Bronchial epithelial cell (primary cell): ENCODE measurements at regions not wholly inside any gene's neighbourhood (a gene's known extent, or its start where the extent isn't known, plus 50 kb on each side); places are given as distances from the start of the nearest gene placed in this dataset.

ENCODE experiments used
- DNase-seq: peaks from one replicate; pipeline ENCODE4 v3.0.0-alpha.2; 2010; ENCODE audit warnings: low read depth
- FAIRE-seq: peaks from 2 replicates; lab custom pipeline; 2011; peaks lifted over from hg19 to GRCh38; lab: Jason Lieb, UNC
- H3K27me3 ChIP-seq: 2 replicates; pipeline ENCODE4 v1.5.1; 2011; ENCODE audit warnings: low read length; ENCODE audit not compliant: control insufficient read depth, insufficient read depth
- H3K36me3 ChIP-seq: 2 replicates; pipeline ENCODE4 v1.5.1; 2011; ENCODE audit warnings: low read length; ENCODE audit not compliant: control insufficient read depth, insufficient read depth
- H3K4me3 ChIP-seq: 2 replicates; pipeline ENCODE4 v1.5.1; 2011; ENCODE audit warnings: mild to moderate bottlenecking, low read depth, low read length, control low read depth
- TF ChIP-seq, protein P1 (sequence below): IDR thresholded peaks from 2 replicates; pipeline ENCODE4 v1.5.1; 2011; ENCODE audit warnings: mild to moderate bottlenecking, moderate library complexity, low read length, control low read depth, inconsistent platforms; ENCODE audit not compliant: insufficient read depth, severe bottlenecking

DNA sequence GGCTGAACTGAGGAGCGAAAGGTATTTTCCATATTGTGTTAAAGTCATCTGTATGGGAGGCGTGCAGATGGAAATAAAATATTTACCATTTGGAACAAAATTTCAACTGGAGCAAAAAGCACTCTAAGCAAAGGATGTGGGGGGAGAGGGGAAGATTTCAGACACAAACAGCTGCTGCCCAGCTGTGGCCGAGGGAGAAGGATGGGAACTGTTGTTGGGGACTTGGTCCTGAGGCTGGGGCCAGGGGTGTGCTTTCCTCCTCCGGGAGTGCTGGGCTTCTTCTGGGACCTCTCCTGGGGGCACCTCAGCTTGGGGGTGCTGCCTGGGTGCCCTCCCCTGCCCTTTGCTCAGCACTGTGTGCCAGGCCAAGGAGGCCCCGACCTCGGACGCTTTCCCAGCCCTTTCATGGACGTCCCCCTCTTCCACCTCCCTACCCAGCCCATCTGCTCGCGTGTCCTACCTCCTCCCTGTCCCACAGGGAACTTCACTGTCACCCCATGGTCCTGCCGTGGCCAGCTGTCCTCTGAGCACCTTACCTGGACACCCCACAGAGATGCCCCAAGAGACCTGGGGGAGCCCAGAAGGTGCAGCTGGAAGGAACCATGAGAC lies 101.9 kb upstream of the COL5A1 start:
- DNase-seq: no peak
- FAIRE-seq: no peak
- H3K27me3 ChIP-seq: no peaks in the 10 kb centered on the region
- no peaks in the 10 kb centered on the region for H3K36me3 ChIP-seq
- TF ChIP-seq, protein P1, sequence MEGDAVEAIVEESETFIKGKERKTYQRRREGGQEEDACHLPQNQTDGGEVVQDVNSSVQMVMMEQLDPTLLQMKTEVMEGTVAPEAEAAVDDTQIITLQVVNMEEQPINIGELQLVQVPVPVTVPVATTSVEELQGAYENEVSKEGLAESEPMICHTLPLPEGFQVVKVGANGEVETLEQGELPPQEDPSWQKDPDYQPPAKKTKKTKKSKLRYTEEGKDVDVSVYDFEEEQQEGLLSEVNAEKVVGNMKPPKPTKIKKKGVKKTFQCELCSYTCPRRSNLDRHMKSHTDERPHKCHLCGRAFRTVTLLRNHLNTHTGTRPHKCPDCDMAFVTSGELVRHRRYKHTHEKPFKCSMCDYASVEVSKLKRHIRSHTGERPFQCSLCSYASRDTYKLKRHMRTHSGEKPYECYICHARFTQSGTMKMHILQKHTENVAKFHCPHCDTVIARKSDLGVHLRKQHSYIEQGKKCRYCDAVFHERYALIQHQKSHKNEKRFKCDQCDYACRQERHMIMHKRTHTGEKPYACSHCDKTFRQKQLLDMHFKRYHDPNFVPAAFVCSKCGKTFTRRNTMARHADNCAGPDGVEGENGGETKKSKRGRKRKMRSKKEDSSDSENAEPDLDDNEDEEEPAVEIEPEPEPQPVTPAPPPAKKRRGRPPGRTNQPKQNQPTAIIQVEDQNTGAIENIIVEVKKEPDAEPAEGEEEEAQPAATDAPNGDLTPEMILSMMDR: no peak
- no peak overlapping the region for H3K4me3 ChIP-seq

DNA sequence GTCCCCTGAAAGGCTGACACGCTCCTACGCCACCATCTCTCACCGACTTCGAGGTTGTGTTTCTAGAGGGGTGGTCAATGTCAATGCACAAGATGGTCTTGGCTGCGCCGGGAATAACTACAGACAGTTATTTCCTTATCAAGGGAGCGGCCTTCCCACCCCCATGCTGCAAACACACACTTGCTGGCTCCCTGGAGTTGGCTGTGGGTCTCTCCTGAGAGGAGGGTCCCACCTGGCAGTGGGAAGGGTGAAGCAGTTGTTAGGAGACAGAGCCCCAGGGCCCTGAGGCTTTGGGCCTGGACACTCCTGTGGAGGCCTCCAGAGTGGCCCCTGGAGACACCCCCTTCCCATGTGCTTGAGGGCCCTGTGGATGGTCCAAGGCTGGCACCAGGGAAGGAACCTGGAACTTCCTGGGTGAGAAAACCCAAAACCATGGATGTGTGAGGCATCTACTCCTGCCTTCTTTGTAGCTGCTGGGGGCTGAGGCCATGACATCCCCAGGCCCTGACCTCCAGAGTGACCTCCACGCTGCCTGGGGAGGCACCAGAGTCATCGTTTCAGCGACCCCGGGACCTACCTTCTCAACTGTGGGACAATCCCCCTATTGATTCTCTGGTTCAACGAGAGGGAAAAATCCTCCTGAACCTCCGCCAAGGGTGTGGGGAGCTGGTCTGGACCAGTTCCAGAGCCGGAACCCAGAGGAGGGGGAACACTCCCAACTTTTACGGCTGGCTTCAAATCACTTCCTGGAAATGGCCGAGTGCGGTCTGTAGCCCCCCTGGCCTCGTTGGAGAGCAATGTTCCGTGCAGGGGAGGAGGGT lies 101.1 kb upstream of the COL5A1 start:
- Histone ChIP-seq H3K4me3 (no peak overlapping the region), H3K27me3 (no peaks in the 10 kb centered on the region), H3K36me3 (no peaks in the 10 kb centered on the region)
- TF ChIP-seq, protein P1: no peak
- no peak for FAIRE-seq
- DNase-seq: no peak

DNA sequence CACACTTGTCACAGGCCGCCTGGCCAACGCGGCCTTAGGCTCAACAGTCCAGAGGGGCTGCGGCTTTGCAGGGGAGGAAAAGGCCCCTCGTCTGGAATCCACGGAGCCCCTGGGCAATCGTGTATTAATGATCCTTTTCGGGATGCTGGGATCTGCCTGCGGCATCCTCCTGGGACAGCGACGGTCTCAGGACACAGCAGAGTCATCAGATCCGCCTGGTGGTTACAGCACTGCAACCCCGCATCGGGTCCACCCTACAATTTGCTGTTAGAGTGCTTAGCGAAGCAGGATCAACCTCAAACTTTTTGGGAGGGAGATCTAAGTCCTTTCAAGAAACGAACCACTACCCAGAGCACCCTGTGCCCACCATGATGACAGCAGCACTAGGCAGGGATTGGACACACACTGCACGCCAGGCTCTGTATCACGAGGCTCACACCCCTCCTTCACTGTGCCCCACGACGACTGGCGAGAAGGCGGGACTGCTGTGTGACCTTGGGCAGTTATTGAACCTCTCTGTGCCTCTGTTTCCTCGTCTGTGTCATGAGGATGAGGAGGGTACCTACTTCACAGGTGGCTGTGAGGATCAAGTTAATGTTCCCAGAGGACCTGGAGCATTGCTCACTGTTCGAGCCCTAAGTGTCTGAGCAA lies 100.4 kb upstream of the COL5A1 start:
- H3K4me3 ChIP-seq: no peak overlapping the region
- DNase-seq (no peak), FAIRE-seq (no peak)
- H3K36me3 ChIP-seq: no peaks in the 10 kb centered on the region
- no peaks in the 10 kb centered on the region for H3K27me3 ChIP-seq
- TF ChIP-seq, protein P1: no peak

DNA sequence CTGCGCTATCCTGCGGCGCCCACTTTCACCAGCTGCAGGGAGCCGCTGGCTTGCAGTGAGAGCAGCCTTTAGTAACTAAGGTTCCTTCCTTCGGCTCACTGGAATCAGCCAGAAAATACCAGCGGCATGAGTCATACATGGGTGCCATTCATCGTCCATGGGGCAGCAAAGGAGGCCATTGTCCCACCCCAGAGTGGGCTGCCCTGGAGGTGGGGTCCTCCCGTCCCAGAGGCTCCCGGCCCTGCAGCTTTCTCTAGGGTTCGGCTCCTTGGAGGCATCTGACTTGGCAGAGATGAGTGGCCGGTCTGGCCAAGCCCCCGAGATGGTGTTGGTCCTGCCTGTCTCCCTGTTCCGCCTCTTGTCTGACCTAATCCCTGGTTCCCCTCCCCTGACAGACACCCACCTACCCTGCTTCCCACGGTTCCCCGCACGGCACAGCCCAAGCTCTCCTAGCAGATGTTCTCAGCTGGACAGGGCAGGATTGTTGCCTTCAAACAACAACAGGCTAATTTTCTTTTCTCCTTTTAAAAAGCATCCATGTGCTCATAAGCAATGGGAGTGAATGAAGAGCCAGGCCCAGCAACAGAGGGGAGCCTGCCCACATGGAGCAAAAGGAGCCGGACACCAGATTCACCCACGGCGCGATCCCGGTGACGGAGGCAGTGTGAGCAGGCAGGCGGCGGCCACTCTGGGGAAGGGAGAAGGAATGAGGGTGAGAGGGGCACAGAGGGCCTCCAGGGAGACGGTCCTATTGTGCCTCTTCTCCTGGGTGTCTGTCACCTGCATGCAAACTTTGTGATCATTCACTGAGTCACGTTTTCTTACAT lies 97.0 kb upstream of the COL5A1 start:
- H3K36me3 ChIP-seq: no peaks in the 10 kb centered on the region
- peak; percentile 7 for FAIRE-seq

DNA sequence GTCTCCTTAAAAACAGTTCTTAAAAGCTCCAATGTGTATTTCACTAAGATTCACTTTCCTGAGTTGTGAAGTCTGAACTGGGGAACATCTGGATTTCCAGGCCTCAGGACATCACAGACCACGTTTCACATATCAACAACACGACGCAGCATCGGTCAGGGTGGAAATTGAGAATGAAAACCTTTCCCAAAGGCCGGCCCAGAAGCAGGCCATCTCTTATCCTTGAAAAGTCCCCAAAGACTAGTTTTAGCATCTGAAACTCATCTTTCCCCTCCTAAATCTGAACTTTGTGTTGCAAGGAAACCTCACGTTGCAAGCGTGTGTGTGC lies 96.4 kb upstream of the COL5A1 start:
- Histone ChIP-seq H3K36me3 (no peaks in the 10 kb centered on the region), H3K27me3 (no peaks in the 10 kb centered on the region), H3K4me3 (no peak overlapping the region)
- no peak for DNase-seq
- TF ChIP-seq, protein P1: no peak
- no peak for FAIRE-seq

More for the DNA sequence above, 97.0 kb upstream of the COL5A1 start:
- no peaks in the 10 kb centered on the region for H3K27me3 ChIP-seq
- TF ChIP-seq, protein P1: no peak
- no peak overlapping the region for H3K4me3 ChIP-seq
- peak; percentile 8 for DNase-seq
